Ishikawa (cell line): ENCODE measurements at regions not wholly inside any gene's neighbourhood (a gene's known extent, or its start where the extent isn't known, plus 50 kb on each side); places are given as distances from the start of the nearest gene placed in this dataset.

Experiments
- FOXM1 ChIP-seq: IDR thresholded peaks from 2 replicates; pipeline ENCODE4 v1.6.1; 2012; ENCODE audit warnings: low read depth, borderline replicate concordance
- MAX ChIP-seq: IDR thresholded peaks from 2 replicates; pipeline ENCODE4 v1.6.1; 2012
- TCF12 ChIP-seq: IDR thresholded peaks from 2 replicates; pipeline ENCODE4 v1.6.1; 2012; ENCODE audit warnings: low read depth
- ZBTB7A ChIP-seq: IDR thresholded peaks from 2 replicates; pipeline ENCODE4 v1.6.1; 2012; ENCODE audit warnings: low read depth

GRCh38 chr3:117624424-117624823 is 914.8 kb downstream of the TUSC7 start:
- no peak for TF ChIP-seq FOXM1
- TF ChIP-seq MAX, result no peak
- TF ChIP-seq ZBTB7A, result no peak
- no peak for TF ChIP-seq TCF12
